HEK293 (cell line): ENCODE measurements at regions not wholly inside any gene's neighbourhood (a gene's known extent, or its start where the extent isn't known, plus 50 kb on each side); places are given as distances from the start of the nearest gene placed in this dataset.

Experiments used
- YY1 ChIP-seq: fragments of 450-650 bp; formaldehyde crosslinking; IDR thresholded peaks from 2 replicates; pipeline ENCODE4 v1.5.1; 2018; ENCODE audit warnings: missing biosample characterization, missing genetic modification characterization
- ZBTB8A ChIP-seq: fragments of 450-650 bp; formaldehyde crosslinking; IDR thresholded peaks from 2 replicates; pipeline ENCODE4 v1.5.1; 2016; ENCODE audit warnings: missing biosample characterization, missing genetic modification characterization
- ZNF175 ChIP-seq: fragments of 450-650 bp; formaldehyde crosslinking; IDR thresholded peaks from 2 replicates; pipeline ENCODE4 v1.5.1; 2016; ENCODE audit warnings: missing biosample characterization, missing genetic modification characterization
- ZNF311 ChIP-seq: fragments of 450-650 bp; formaldehyde crosslinking; IDR thresholded peaks from 2 replicates; pipeline ENCODE4 v1.5.1; 2017; ENCODE audit warnings: missing biosample characterization, missing genetic modification characterization, borderline replicate concordance
- ZNF530 ChIP-seq: fragments of 450-650 bp; formaldehyde crosslinking; IDR thresholded peaks from 2 replicates; pipeline ENCODE4 v1.5.1; 2016; ENCODE audit warnings: low read depth, missing biosample characterization, missing genetic modification characterization
- ZNF670 ChIP-seq: fragments of 450-650 bp; formaldehyde crosslinking; IDR thresholded peaks from 2 replicates; pipeline ENCODE4 v1.5.1; 2016; ENCODE audit warnings: missing biosample characterization, missing genetic modification characterization, low read depth
- TF ChIP-seq, protein P1 (sequence below): fragments of 450-650 bp; formaldehyde crosslinking; IDR thresholded peaks from 2 replicates; pipeline ENCODE4 v1.5.1; 2016; ENCODE audit warnings: missing biosample characterization, missing genetic modification characterization
- TF ChIP-seq, protein P2 (sequence below): fragments of 450-650 bp; formaldehyde crosslinking; IDR thresholded peaks from 2 replicates; pipeline ENCODE4 v1.5.1; 2016; ENCODE audit warnings: missing biosample characterization, missing genetic modification characterization
- TF ChIP-seq, protein P3 (sequence below): fragments of 450-650 bp; formaldehyde crosslinking; IDR thresholded peaks from 2 replicates; pipeline ENCODE4 v1.5.1; 2016; ENCODE audit warnings: missing biosample characterization, missing genetic modification characterization
- TF ChIP-seq, protein P4 (sequence below): fragments of 450-650 bp; formaldehyde crosslinking; IDR thresholded peaks from 2 replicates; pipeline ENCODE4 v1.5.1; 2016; ENCODE audit warnings: missing biosample characterization, missing genetic modification characterization, low read depth
- TF ChIP-seq, protein P5 (sequence below): fragments of 450-650 bp; formaldehyde crosslinking; IDR thresholded peaks from 2 replicates; pipeline ENCODE4 v1.5.1; 2016; ENCODE audit warnings: missing biosample characterization, missing genetic modification characterization
- TF ChIP-seq, protein P6 (sequence below): fragments of 450-650 bp; formaldehyde crosslinking; IDR thresholded peaks from 2 replicates; pipeline ENCODE4 v1.5.1; 2016; ENCODE audit warnings: missing biosample characterization, missing genetic modification characterization

DNA sequence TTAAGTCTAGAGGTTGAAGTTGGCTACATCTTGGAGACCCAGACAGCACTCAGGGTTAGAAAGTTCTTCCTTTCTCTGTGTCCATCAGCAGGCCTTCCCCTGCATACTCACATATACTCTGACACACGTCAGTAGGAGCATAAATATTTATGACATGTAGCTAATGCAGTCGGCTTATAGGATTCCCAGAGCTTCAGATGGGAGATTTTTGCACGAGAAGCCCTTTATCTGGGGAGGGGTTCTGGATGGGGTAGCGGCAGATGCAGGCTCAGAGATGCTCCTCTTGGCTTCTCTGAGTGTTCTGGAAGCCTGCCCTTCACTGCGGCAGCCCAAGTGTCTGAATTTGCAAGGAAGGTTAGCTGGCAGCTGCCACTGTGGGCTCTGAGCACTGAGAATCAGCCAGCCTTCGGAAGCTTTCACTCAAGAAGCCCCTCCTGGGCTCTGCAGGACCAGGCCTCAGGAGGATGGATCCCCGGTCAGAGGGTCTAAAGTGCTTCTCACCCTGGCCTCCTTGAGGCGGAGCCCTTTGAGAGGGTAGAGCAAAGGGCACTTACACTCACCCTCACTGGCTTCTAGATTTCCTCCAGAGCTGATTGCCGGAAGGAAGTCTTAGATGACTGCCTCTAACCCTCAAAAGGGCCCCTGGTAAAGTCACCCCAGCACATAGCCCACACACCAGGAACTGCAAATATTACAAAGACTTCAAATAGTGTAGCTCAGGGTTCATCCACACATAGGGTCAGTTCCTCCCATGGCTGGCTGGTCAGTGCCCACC lies 68.1 kb upstream of the NFASC start:
- TF ChIP-seq, protein P1, sequence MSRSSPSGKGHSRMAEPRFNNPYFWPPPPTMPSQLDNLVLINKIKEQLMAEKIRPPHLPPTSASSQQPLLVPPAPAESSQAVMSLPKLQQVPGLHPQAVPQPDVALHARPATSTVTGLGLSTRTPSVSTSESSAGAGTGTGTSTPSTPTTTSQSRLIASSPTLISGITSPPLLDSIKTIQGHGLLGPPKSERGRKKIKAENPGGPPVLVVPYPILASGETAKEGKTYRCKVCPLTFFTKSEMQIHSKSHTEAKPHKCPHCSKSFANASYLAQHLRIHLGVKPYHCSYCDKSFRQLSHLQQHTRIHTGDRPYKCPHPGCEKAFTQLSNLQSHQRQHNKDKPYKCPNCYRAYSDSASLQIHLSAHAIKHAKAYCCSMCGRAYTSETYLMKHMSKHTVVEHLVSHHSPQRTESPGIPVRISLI (tag by site-specific recombination), result no peak
- TF ChIP-seq, protein P2, sequence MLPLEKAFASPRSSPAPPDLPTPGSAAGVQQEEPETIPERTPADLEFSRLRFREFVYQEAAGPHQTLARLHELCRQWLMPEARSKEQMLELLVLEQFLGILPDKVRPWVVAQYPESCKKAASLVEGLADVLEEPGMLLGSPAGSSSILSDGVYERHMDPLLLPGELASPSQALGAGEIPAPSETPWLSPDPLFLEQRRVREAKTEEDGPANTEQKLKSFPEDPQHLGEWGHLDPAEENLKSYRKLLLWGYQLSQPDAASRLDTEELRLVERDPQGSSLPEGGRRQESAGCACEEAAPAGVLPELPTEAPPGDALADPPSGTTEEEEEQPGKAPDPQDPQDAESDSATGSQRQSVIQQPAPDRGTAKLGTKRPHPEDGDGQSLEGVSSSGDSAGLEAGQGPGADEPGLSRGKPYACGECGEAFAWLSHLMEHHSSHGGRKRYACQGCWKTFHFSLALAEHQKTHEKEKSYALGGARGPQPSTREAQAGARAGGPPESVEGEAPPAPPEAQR, result no peak
- TF ChIP-seq, protein P3, sequence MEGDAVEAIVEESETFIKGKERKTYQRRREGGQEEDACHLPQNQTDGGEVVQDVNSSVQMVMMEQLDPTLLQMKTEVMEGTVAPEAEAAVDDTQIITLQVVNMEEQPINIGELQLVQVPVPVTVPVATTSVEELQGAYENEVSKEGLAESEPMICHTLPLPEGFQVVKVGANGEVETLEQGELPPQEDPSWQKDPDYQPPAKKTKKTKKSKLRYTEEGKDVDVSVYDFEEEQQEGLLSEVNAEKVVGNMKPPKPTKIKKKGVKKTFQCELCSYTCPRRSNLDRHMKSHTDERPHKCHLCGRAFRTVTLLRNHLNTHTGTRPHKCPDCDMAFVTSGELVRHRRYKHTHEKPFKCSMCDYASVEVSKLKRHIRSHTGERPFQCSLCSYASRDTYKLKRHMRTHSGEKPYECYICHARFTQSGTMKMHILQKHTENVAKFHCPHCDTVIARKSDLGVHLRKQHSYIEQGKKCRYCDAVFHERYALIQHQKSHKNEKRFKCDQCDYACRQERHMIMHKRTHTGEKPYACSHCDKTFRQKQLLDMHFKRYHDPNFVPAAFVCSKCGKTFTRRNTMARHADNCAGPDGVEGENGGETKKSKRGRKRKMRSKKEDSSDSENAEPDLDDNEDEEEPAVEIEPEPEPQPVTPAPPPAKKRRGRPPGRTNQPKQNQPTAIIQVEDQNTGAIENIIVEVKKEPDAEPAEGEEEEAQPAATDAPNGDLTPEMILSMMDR (tag by site-specific recombination), result no peak
- no peak for TF ChIP-seq ZNF670 (tag by site-specific recombination)
- TF ChIP-seq ZNF311, result no peak
- TF ChIP-seq, protein P4, sequence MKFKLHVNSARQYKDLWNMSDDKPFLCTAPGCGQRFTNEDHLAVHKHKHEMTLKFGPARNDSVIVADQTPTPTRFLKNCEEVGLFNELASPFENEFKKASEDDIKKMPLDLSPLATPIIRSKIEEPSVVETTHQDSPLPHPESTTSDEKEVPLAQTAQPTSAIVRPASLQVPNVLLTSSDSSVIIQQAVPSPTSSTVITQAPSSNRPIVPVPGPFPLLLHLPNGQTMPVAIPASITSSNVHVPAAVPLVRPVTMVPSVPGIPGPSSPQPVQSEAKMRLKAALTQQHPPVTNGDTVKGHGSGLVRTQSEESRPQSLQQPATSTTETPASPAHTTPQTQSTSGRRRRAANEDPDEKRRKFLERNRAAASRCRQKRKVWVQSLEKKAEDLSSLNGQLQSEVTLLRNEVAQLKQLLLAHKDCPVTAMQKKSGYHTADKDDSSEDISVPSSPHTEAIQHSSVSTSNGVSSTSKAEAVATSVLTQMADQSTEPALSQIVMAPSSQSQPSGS, result no peak
- no peak for TF ChIP-seq ZNF530 (tag by site-specific recombination)
- no peak for TF ChIP-seq YY1 (tag by site-specific recombination)
- TF ChIP-seq, protein P5, sequence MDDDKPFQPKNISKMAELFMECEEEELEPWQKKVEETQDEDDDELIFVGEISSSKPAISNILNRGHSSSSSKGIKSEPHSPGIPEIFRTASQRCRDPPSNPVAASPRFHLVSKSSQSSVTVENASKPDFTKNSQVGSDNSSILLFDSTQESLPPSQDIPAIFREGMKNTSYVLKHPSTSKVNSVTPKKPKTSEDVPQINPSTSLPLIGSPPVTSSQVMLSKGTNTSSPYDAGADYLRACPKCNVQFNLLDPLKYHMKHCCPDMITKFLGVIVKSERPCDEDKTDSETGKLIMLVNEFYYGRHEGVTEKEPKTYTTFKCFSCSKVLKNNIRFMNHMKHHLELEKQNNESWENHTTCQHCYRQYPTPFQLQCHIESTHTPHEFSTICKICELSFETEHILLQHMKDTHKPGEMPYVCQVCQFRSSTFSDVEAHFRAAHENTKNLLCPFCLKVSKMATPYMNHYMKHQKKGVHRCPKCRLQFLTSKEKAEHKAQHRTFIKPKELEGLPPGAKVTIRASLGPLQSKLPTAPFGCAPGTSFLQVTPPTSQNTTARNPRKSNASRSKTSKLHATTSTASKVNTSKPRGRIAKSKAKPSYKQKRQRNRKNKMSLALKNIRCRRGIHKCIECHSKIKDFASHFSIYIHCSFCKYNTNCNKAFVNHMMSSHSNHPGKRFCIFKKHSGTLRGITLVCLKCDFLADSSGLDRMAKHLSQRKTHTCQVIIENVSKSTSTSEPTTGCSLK, result no peak
- TF ChIP-seq ZBTB8A (tag by site-specific recombination), result no peak
- TF ChIP-seq, protein P6, sequence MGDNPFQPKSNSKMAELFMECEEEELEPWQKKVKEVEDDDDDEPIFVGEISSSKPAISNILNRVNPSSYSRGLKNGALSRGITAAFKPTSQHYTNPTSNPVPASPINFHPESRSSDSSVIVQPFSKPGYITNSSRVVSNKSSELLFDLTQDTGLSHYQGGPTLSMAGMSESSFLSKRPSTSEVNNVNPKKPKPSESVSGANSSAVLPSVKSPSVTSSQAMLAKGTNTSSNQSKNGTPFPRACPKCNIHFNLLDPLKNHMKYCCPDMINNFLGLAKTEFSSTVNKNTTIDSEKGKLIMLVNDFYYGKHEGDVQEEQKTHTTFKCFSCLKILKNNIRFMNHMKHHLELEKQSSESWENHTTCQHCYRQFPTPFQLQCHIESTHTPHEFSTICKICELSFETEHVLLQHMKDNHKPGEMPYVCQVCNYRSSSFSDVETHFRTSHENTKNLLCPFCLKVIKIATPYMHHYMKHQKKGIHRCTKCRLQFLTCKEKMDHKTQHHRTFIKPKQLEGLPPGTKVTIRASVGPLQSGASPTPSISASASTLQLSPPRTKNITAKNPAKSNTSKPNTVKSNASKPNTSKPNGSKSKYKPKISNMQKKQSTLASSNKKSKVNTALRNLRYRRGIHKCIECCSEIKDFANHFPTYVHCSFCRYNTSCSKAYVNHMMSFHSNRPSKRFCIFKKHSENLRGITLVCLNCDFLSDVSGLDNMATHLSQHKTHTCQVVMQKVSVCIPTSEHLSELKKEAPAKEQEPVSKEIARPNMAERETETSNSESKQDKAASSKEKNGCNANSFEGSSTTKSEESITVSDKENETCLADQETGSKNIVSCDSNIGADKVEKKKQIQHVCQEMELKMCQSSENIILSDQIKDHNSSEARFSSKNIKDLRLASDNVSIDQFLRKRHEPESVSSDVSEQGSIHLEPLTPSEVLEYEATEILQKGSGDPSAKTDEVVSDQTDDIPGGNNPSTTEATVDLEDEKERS, result no peak
- TF ChIP-seq ZNF175 (tag by site-specific recombination), result no peak
